GM19324 (cell line): ENCODE measurements at regions not wholly inside any gene's neighbourhood (a gene's known extent, or its start where the extent isn't known, plus 50 kb on each side); places are given as distances from the start of the nearest gene placed in this dataset.
"Not testable (repeated sequence)": the region's sequence is repeated elsewhere in the genome, so short reads cannot be mapped to it uniquely, and the experiment has no call there.

Experiments used
- ATAC-seq: cut with Tn5 transposase; IDR thresholded peaks from one replicate; pipeline ENCODE4 v1.9.1; 2021; ENCODE audit warnings: mild to moderate bottlenecking, moderate library complexity; ENCODE audit not compliant: unreplicated experiment, low FRiP score

- no peak for ATAC-seq
Observed at GRCh38 chr9:38136386-38136785, 67.4 kb upstream of the SHB start.

GRCh38 chr9:38134611-38135237, 65.7 kb upstream of the SHB start:
- no peak for ATAC-seq

GRCh38 chr9:38133595-38133994, 64.6 kb upstream of the SHB start:
- ATAC-seq: no peak

- no peak for ATAC-seq
Observed at GRCh38 chr9:38132956-38133355, 63.9 kb upstream of the SHB start.

- no peak for ATAC-seq
Observed at GRCh38 chr9:38131729-38132128, 62.7 kb upstream of the SHB start.

- ATAC-seq: no peak
Observed at GRCh38 chr9:38130724-38131123, 61.7 kb upstream of the SHB start.

GRCh38 chr9:38129366-38129765, 60.3 kb upstream of the SHB start:
- no peak for ATAC-seq

GRCh38 chr9:38128752-38129270, 59.8 kb upstream of the SHB start:
- no peak for ATAC-seq

- no peak for ATAC-seq
Observed at GRCh38 chr9:38127271-38127839, 58.3 kb upstream of the SHB start.

GRCh38 chr9:38126730-38127129, 57.7 kb upstream of the SHB start:
- ATAC-seq: no peak

- no peak for ATAC-seq
Observed at GRCh38 chr9:38125889-38126288, 56.9 kb upstream of the SHB start.

- ATAC-seq: not testable (repeated sequence)
Observed at GRCh38 chr9:38123359-38123758, 54.3 kb upstream of the SHB start.

GRCh38 chr9:38120961-38121360, 51.9 kb upstream of the SHB start:
- no peak for ATAC-seq

GRCh38 chr9:38119560-38120236, 50.7 kb upstream of the SHB start:
- ATAC-seq: no peak

- ATAC-seq: no peak
Observed at GRCh38 chr9:38118862-38119438, 49.9 kb upstream of the SHB start.
